Endothelial cell of umbilical vein (primary cell): ENCODE measurements at regions not wholly inside any gene's neighbourhood (a gene's known extent, or its start where the extent isn't known, plus 50 kb on each side); places are given as distances from the start of the nearest gene placed in this dataset.

Experiments used
- BruUV-seq: library from RNA; stranded (reverse); fragments of 400-500 nt; replicated peaks from 2 replicates; lab custom pipeline; 2021; lab: Mats Ljungman, UMichigan
- CTCF ChIA-PET: fragments of 300-600, 350-600 bp; sonication (Branson Sonifier 250); formaldehyde crosslinking; loops from one replicate; lab custom pipeline; 2021; ENCODE audit warnings: antibody characterized with exemption, inconsistent platforms; lab: Charles Lee
- POLR2A ChIA-PET: fragments of 300-600, 350-600 bp; sonication (Branson Sonifier 250); formaldehyde crosslinking; loops from one replicate; lab custom pipeline; 2021; ENCODE audit warnings: antibody characterized with exemption, inconsistent platforms; lab: Charles Lee
- DNase-seq: peaks from one replicate; pipeline ENCODE4 v3.0.0-alpha.2; 2011; ENCODE audit warnings: low read depth, low spot score
- FAIRE-seq: peaks from 2 replicates; lab custom pipeline; 2011; peaks lifted over from hg19 to GRCh38; lab: Jason Lieb, UNC
- H2AFZ ChIP-seq: 2 replicates; pipeline ENCODE4 v1.6.0; 2012; ENCODE audit warnings: low read depth, low read length, control low read depth, inconsistent platforms
- H3K27ac ChIP-seq: 2 replicates; pipeline ENCODE4 v1.5.1; 2011; ENCODE audit warnings: low read depth, mild to moderate bottlenecking, control low read depth, low read length, moderate library complexity; ENCODE audit not compliant: insufficient read depth
- H3K27me3 ChIP-seq, 2 experiments: 2 replicates each; pipeline versions ENCODE4 v1.6.0 to v1.6.1; 2011; ENCODE audit warnings: low read length in 2 of 2, mixed read lengths in 1 of 2; ENCODE audit not compliant: control insufficient read depth in 2 of 2, insufficient read depth in 2 of 2
- H3K36me3 ChIP-seq, 2 experiments: 2 replicates in 1 of 2; 3 replicates in 1 of 2; pipeline ENCODE4 v1.5.1; 2011; ENCODE audit warnings: low read length in 2 of 2, mild to moderate bottlenecking in 1 of 2, moderate library complexity in 1 of 2; ENCODE audit not compliant: control insufficient read depth in 2 of 2, insufficient read depth in 2 of 2; ENCODE audit errors: extremely low read depth in 1 of 2
- H3K4me1 ChIP-seq: 3 replicates; pipeline ENCODE4 v1.5.1; 2011; ENCODE audit warnings: mild to moderate bottlenecking, low read length; ENCODE audit not compliant: control insufficient read depth, insufficient read depth; ENCODE audit errors: extremely low read depth
- H3K4me2 ChIP-seq: 2 replicates; pipeline ENCODE4 v1.6.1; 2011; ENCODE audit warnings: low read length, control low read depth, mixed read lengths; ENCODE audit not compliant: insufficient read depth
- H3K4me3 ChIP-seq, 3 experiments: fragments of 200-600 bp in 1 of 3; sonication (generic), shearing (Covaris generic) in 1 of 3; replicated peaks in 1 of 3; 2 replicates each; pipeline ENCODE4 v1.5.1; 2011 to 2016; ENCODE audit warnings: control low read depth in 3 of 3, low read length in 3 of 3, mild to moderate bottlenecking in 2 of 3, inconsistent platforms in 1 of 3, low read depth in 1 of 3, moderate library complexity in 1 of 3; ENCODE audit not compliant: insufficient read depth in 1 of 3
- H3K79me2 ChIP-seq: 2 replicates; pipeline ENCODE4 v1.6.0; 2012; ENCODE audit warnings: low read length, inconsistent platforms; ENCODE audit not compliant: control insufficient read depth, insufficient read depth
- H3K9ac ChIP-seq: replicated peaks from 2 replicates; pipeline ENCODE3; 2011; ENCODE audit warnings: low read length, control low read depth; ENCODE audit not compliant: insufficient read depth; ENCODE audit errors: extremely low read depth
- H3K9me1 ChIP-seq: replicated peaks from 3 replicates; pipeline ENCODE4 v1.6.0; 2011; ENCODE audit warnings: mild to moderate bottlenecking, low read length; ENCODE audit not compliant: control insufficient read depth, insufficient read depth; ENCODE audit errors: extremely low read depth
- H3K9me3 ChIP-seq: replicated peaks from 2 replicates; pipeline ENCODE4 v1.5.1; 2012; ENCODE audit warnings: low read length, inconsistent platforms; ENCODE audit not compliant: control insufficient read depth, insufficient read depth
- H4K20me1 ChIP-seq: replicated peaks from 2 replicates; pipeline ENCODE3; 2011; ENCODE audit warnings: mild to moderate bottlenecking, low read length; ENCODE audit not compliant: control insufficient read depth, insufficient read depth; ENCODE audit errors: extremely low read depth
- EZH2 ChIP-seq: IDR thresholded peaks from 2 replicates; pipeline ENCODE4 v1.6.1; 2012; ENCODE audit warnings: borderline replicate concordance, low read depth, mild to moderate bottlenecking, moderate library complexity, low read length, inconsistent platforms; ENCODE audit not compliant: severe bottlenecking
- FOS ChIP-seq: IDR thresholded peaks from 2 replicates; pipeline ENCODE4 v1.6.1; 2011; ENCODE audit warnings: mild to moderate bottlenecking, low read length, moderate library complexity, borderline replicate concordance; ENCODE audit not compliant: insufficient read depth
- GATA2 ChIP-seq: IDR thresholded peaks from 2 replicates; pipeline ENCODE4 v1.7.0; 2011; ENCODE audit warnings: low read depth, mild to moderate bottlenecking, moderate library complexity, mixed read lengths, low read length; ENCODE audit not compliant: insufficient read length, insufficient read depth
- JUN ChIP-seq: IDR thresholded peaks from 2 replicates; pipeline ENCODE4 v1.6.1; 2011; ENCODE audit warnings: borderline replicate concordance, low read depth; ENCODE audit not compliant: insufficient read length, insufficient read depth
- MYC ChIP-seq: IDR thresholded peaks from one replicate; pipeline ENCODE4 v1.6.1; 2011; ENCODE audit warnings: mild to moderate bottlenecking, low read depth, low read length
- POLR2A ChIP-seq: IDR thresholded peaks from 2 replicates; pipeline ENCODE4 v1.6.1; 2012; ENCODE audit warnings: low read depth, mild to moderate bottlenecking, control low read depth, low read length
- POLR2AphosphoS5 ChIP-seq: IDR thresholded peaks from 2 replicates; pipeline ENCODE4 v1.6.1; 2012; ENCODE audit warnings: low read depth, mild to moderate bottlenecking, control low read depth, low read length, moderate library complexity; ENCODE audit not compliant: insufficient read depth
- dilution Hi-C: fragments of 300-500 bp; cut with MboI; formaldehyde crosslinking; loops from one replicate; pipeline ENCODE4 v1.15.0; 2019; ENCODE audit warnings: low sequenced_read_pairs; ENCODE audit not compliant: extremely low pct_ligation_motif_present
- intact Hi-C: fragments of 100-400 bp; cut with micrococcal nuclease; formaldehyde crosslinking; loops from one replicate; pipeline ENCODE4 v1.10.0; 2022
- TF ChIP-seq, protein P1 (sequence below): IDR thresholded peaks from 2 replicates; pipeline ENCODE4 v1.6.1; 2011; ENCODE audit not compliant: insufficient read depth, insufficient read length
- TF ChIP-seq, protein P2 (sequence below), 2 donors: IDR thresholded peaks; 1 replicate in 1 of 2; 2 replicates in 1 of 2; pipeline ENCODE4 v1.5.1; 2011; ENCODE audit warnings: low read length in 2 of 2, mild to moderate bottlenecking in 2 of 2, moderate library complexity in 2 of 2, control low read depth in 1 of 2, inconsistent platforms in 1 of 2, low read depth in 1 of 2; ENCODE audit not compliant: insufficient read depth in 1 of 2; ENCODE audit errors: extremely low read depth in 1 of 2

DNA sequence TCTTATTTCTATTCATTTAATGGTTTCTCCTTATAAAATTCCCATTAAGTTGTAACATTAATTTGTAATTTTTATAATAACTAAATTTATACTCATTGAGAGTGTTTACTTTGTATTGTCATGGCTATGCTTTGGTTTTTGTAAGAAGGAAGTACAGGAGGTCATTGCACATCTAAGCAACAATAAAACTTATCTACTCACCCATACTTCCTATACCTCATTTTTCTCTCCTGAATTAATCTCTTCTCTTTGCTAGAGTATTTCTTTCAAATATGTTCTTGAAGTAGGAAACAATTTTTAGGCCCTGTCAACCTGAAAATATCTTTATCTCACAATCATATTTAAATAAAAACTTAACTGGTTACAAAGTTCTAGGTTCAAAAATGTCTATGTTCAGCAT is 95.4 kb upstream of the WDR11 start:
- Histone ChIP-seq H3K27me3 (no peaks in the 10 kb centered on the region), H3K9me3 (no peaks in the 10 kb centered on the region), H3K4me1 (peaks cover 29% of the 10 kb centered on the region), H3K4me2 (peak overlapping the region; percentile 57), H3K4me3 (no peak overlapping the region), H3K27ac (peak overlapping the region; percentile 47), H3K9ac (no peak overlapping the region), H3K36me3 (no peaks in the 10 kb centered on the region), H3K9me1 (no peaks in the 10 kb centered on the region), H3K79me2 (peaks cover 16% of the 10 kb centered on the region), H4K20me1 (no peaks in the 10 kb centered on the region), H2AFZ (no peak overlapping the region)
- TF ChIP-seq FOS, result no peak
- TF ChIP-seq GATA2, result no peak
- no peak for TF ChIP-seq JUN
- TF ChIP-seq MYC, result no peak
- TF ChIP-seq, protein P1, sequence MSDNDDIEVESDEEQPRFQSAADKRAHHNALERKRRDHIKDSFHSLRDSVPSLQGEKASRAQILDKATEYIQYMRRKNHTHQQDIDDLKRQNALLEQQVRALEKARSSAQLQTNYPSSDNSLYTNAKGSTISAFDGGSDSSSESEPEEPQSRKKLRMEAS, result no peak
- no peak for TF ChIP-seq POLR2AphosphoS5
- TF ChIP-seq, protein P2, sequence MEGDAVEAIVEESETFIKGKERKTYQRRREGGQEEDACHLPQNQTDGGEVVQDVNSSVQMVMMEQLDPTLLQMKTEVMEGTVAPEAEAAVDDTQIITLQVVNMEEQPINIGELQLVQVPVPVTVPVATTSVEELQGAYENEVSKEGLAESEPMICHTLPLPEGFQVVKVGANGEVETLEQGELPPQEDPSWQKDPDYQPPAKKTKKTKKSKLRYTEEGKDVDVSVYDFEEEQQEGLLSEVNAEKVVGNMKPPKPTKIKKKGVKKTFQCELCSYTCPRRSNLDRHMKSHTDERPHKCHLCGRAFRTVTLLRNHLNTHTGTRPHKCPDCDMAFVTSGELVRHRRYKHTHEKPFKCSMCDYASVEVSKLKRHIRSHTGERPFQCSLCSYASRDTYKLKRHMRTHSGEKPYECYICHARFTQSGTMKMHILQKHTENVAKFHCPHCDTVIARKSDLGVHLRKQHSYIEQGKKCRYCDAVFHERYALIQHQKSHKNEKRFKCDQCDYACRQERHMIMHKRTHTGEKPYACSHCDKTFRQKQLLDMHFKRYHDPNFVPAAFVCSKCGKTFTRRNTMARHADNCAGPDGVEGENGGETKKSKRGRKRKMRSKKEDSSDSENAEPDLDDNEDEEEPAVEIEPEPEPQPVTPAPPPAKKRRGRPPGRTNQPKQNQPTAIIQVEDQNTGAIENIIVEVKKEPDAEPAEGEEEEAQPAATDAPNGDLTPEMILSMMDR (IDR thresholded peaks at IDR 0.05; ENCODE audit: extremely low read depth in 1 of 2, insufficient read depth in 1 of 2, low read depth in 1 of 2, low read length in 2 of 2), result no peak
- TF ChIP-seq POLR2A, result no peak
- no peak for TF ChIP-seq EZH2
- ChIA-PET CTCF (interaction anchor here (1.3 kb wide), 2 partner anchors 8 to 534 kb away, joined by 3 to 6 read pairs; no protein-coding TSS in a partner anchor), POLR2A (no interaction called here)
- no TSS peak for BruUV-seq
- DNase-seq (peak; percentile 79), FAIRE-seq (no peak)
- dilution Hi-C loops (no loop called here), intact Hi-C loops (no loop called here)
